OCI-LY7 (cell line): ENCODE measurements at regions not wholly inside any gene's neighbourhood (a gene's known extent, or its start where the extent isn't known, plus 50 kb on each side); places are given as distances from the start of the nearest gene placed in this dataset.

Experiments used
- BruUV-seq: library from RNA; stranded (reverse); fragments of 400-500 nt; replicated peaks from 2 replicates; lab custom pipeline; 2021; lab: Mats Ljungman, UMichigan
- CTCF ChIA-PET: fragments of 300-600 bp; sonication (Branson Sonifier 250); formaldehyde crosslinking; loops from one replicate; lab custom pipeline; 2022; ENCODE audit warnings: antibody characterized with exemption; ENCODE audit not compliant: unreplicated experiment; lab: Charles Lee
- POLR2A ChIA-PET: fragments of 300-600 bp; sonication (Branson Sonifier 250); formaldehyde crosslinking; loops from one replicate; lab custom pipeline; 2022; ENCODE audit warnings: antibody characterized with exemption; lab: Charles Lee
- DNase-seq: peaks from one replicate; pipeline ENCODE4 v3.0.0-alpha.2; 2015; ENCODE audit warnings: low spot score
- H2AFZ ChIP-seq: fragments of 200-600 bp; sonication (generic), shearing (Covaris generic); 2 replicates; pipeline ENCODE4 v1.6.1; 2014; ENCODE audit warnings: mild to moderate bottlenecking, antibody characterized with exemption, low read length, moderate library complexity
- H3K27ac ChIP-seq: fragments of 200-600 bp; sonication (generic); 2 replicates; pipeline ENCODE4 v1.5.1; 2014; ENCODE audit warnings: mixed run types, low read depth, mild to moderate bottlenecking, moderate library complexity, low read length, inconsistent platforms; ENCODE audit not compliant: poor library complexity, severe bottlenecking
- H3K36me3 ChIP-seq: fragments of 200-600 bp; sonication (generic); 2 replicates; pipeline ENCODE4 v1.6.1; 2014; ENCODE audit warnings: mild to moderate bottlenecking, antibody characterized with exemption, low read length, moderate library complexity, mixed read lengths; ENCODE audit not compliant: insufficient read depth
- H3K4me1 ChIP-seq: fragments of 200-600 bp; sonication (generic); 2 replicates; pipeline ENCODE4 v1.5.1; 2014; ENCODE audit warnings: mild to moderate bottlenecking, low read length; ENCODE audit not compliant: insufficient read depth, poor library complexity, severe bottlenecking
- H3K4me2 ChIP-seq: fragments of 200-600 bp; sonication (generic); 2 replicates; pipeline ENCODE4 v1.6.1; 2014; ENCODE audit warnings: mild to moderate bottlenecking, low read length
- H3K4me3 ChIP-seq: fragments of 200-600 bp; sonication (generic); 2 replicates; pipeline ENCODE4 v1.5.1; 2014; ENCODE audit warnings: mild to moderate bottlenecking, low read depth, low read length; ENCODE audit not compliant: poor library complexity, severe bottlenecking
- H3K79me2 ChIP-seq: fragments of 200-600 bp; sonication (generic); 2 replicates; pipeline ENCODE4 v1.6.1; 2016; ENCODE audit warnings: low read depth, mild to moderate bottlenecking, low read length, moderate library complexity, mixed read lengths; ENCODE audit not compliant: insufficient read depth
- H3K9me2 ChIP-seq: fragments of 200-600 bp; sonication (generic); 2 replicates; pipeline ENCODE4 v1.6.1; 2016; ENCODE audit warnings: mild to moderate bottlenecking, low read length, mixed read lengths; ENCODE audit not compliant: insufficient read depth
- H3K9me3 ChIP-seq: fragments of 200-600 bp; sonication (generic); 2 replicates; pipeline ENCODE4 v1.6.1; 2014; ENCODE audit warnings: mild to moderate bottlenecking, mixed run types, low read length, mixed read lengths
- H4K20me1 ChIP-seq: fragments of 200-600 bp; sonication (generic); 2 replicates; pipeline ENCODE4 v1.6.1; 2014; ENCODE audit warnings: mild to moderate bottlenecking, antibody characterized with exemption, low read length, moderate library complexity, mixed read lengths; ENCODE audit not compliant: insufficient read depth
- EZH2phosphoT487 ChIP-seq: fragments of 200-600 bp; sonication (generic); IDR thresholded peaks from 2 replicates; pipeline ENCODE4 v1.6.1; 2018; ENCODE audit warnings: low read depth, borderline replicate concordance, mild to moderate bottlenecking, mixed run types, antibody characterized with exemption, low read length, moderate library complexity, mixed read lengths
- intact Hi-C: fragments of 100-400 bp; cut with micrococcal nuclease; formaldehyde crosslinking; loops from one replicate; pipeline ENCODE4 v1.10.0; 2022; ENCODE audit not compliant: unreplicated experiment
- TF ChIP-seq, protein P1 (sequence below): fragments of 200-600 bp; sonication (generic); conservative IDR thresholded peaks from 2 replicates; pipeline ENCODE4 v1.5.1; 2014; ENCODE audit warnings: mild to moderate bottlenecking, antibody characterized with exemption, low read length, moderate library complexity, mixed read lengths

DNA sequence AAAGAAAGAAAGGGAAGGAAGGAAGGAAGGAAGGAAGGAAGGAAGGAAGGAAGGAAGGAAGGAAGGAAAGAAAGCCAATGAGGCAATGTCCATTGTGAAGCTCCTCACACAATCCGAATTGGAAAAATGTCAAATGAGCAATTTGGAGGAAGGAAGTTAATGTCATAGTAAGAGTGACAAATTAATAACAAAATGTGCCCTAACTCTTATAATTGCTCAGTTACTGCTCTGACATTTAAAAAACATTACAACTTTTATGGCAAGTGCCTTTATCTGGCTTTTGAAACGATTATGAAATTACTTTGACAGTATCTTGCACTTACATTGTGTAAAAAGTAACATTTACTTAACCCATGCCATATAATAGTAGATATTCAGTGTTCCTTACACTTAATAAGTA is 96.5 kb upstream of the EFHC2 start:
- TF ChIP-seq, protein P1, sequence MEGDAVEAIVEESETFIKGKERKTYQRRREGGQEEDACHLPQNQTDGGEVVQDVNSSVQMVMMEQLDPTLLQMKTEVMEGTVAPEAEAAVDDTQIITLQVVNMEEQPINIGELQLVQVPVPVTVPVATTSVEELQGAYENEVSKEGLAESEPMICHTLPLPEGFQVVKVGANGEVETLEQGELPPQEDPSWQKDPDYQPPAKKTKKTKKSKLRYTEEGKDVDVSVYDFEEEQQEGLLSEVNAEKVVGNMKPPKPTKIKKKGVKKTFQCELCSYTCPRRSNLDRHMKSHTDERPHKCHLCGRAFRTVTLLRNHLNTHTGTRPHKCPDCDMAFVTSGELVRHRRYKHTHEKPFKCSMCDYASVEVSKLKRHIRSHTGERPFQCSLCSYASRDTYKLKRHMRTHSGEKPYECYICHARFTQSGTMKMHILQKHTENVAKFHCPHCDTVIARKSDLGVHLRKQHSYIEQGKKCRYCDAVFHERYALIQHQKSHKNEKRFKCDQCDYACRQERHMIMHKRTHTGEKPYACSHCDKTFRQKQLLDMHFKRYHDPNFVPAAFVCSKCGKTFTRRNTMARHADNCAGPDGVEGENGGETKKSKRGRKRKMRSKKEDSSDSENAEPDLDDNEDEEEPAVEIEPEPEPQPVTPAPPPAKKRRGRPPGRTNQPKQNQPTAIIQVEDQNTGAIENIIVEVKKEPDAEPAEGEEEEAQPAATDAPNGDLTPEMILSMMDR: no peak
- no peak for TF ChIP-seq EZH2phosphoT487
- DNase-seq: no peak
- no peaks in the 10 kb centered on the region for H4K20me1 ChIP-seq
- ChIA-PET CTCF (no interaction called here), POLR2A (interaction anchor here (0.6 kb wide), 1 partner anchor 270 kb away, joined by 4 read pairs; no protein-coding TSS in a partner anchor)
- no peak overlapping the region for H3K4me2 ChIP-seq
- H3K36me3 ChIP-seq: no peaks in the 10 kb centered on the region
- no peak overlapping the region for H3K4me3 ChIP-seq
- no peaks in the 10 kb centered on the region for H3K4me1 ChIP-seq
- intact Hi-C loops: no loop called here
- H2AFZ ChIP-seq: no peak overlapping the region
- no peaks in the 10 kb centered on the region for H3K9me3 ChIP-seq
- H3K27ac ChIP-seq: no peak overlapping the region
- no peaks in the 10 kb centered on the region for H3K79me2 ChIP-seq
- no peaks in the 10 kb centered on the region for H3K9me2 ChIP-seq
- BruUV-seq: no TSS peak

DNA sequence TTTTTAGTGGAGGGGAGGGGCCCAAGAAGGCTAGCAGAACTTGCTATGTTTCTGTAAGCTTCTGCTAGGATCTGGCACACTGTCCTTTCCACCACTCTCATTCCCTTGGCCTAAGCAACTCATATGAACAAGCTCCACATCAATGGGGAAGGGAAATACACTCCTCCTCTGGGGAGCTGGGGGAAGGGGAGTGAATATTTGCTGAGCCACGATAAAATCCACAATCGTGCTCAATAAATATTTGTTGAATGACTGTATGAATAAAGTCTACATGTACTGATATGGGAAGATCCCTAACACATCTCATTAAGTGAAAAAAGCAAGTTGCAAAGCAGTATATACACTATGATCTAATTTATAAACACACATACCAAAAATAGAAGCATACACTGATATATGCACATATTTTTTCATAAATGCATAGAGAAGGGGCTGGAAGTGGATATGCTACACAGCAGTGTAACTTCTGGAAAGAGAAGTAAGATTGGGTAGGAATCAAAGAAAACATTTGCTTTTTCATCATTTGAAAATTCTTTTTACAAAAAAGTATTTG is 95.8 kb upstream of the EFHC2 start:
- H3K4me1 ChIP-seq: no peaks in the 10 kb centered on the region
- BruUV-seq: no TSS peak
- no peak for DNase-seq
- no peaks in the 10 kb centered on the region for H3K36me3 ChIP-seq
- H3K4me2 ChIP-seq: no peak overlapping the region
- ChIA-PET POLR2A (interaction anchor here (1.3 kb wide), 1 partner anchor 14 kb away, joined by 3 read pairs; no protein-coding TSS in a partner anchor), CTCF (no interaction called here)
- no peak overlapping the region for H3K4me3 ChIP-seq
- no peaks in the 10 kb centered on the region for H3K9me3 ChIP-seq
- no peaks in the 10 kb centered on the region for H3K9me2 ChIP-seq
- H3K79me2 ChIP-seq: no peaks in the 10 kb centered on the region
- no peaks in the 10 kb centered on the region for H4K20me1 ChIP-seq
- H3K27ac ChIP-seq: no peak overlapping the region
- no peak for TF ChIP-seq EZH2phosphoT487
- TF ChIP-seq, protein P1: no peak
- H2AFZ ChIP-seq: no peak overlapping the region
- intact Hi-C loops: no loop called here

DNA sequence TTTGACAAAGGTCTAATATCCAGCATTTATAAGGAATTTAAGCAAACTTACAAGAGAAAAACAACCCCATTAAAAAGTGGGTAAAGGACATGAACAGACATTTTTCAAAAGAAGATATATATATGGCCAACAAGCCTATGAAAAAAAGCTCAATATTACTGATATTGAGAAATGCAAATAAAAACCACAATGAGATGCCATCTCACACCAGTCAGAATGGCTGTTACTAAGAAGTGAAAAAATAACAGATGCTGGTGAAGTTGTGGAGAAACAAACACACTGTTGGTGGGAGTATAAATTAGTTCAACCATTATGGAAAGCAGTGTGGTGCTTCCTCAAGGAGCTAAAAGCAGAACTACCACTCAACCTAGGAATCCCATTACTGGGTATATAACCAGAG is 91.6 kb upstream of the EFHC2 start:
- CTCF ChIA-PET: no interaction called here
- BruUV-seq: no TSS peak
- Histone ChIP-seq H3K4me2 (no peak overlapping the region), H3K79me2 (no peaks in the 10 kb centered on the region), H3K36me3 (no peaks in the 10 kb centered on the region), H3K9me3 (no peaks in the 10 kb centered on the region), H4K20me1 (no peaks in the 10 kb centered on the region), H2AFZ (no peak overlapping the region), H3K9me2 (no peaks in the 10 kb centered on the region), H3K4me3 (no peak overlapping the region), H3K27ac (no peak overlapping the region), H3K4me1 (no peaks in the 10 kb centered on the region)
- intact Hi-C loops: no loop called here
- no peak for DNase-seq
- POLR2A ChIA-PET: no interaction called here
- no peak for TF ChIP-seq EZH2phosphoT487
- TF ChIP-seq, protein P1: no peak
